Activated CD8-positive, alpha-beta T cell treated with anti-CD3 and anti-CD28 coated beads for 36 hours (primary cell): ENCODE measurements at regions not wholly inside any gene's neighbourhood (a gene's known extent, or its start where the extent isn't known, plus 50 kb on each side); places are given as distances from the start of the nearest gene placed in this dataset.

Source experiments
- ATAC-seq: fragments of 200-7000 bp; cut with Tn5 transposase; one replicate; pipeline ENCODE4 v1.10.0; 2021; ENCODE audit warnings: mild to moderate bottlenecking, moderate library complexity
- CTCF ChIA-PET: fragments of 350-600 bp; sonication (Branson Sonifier 250); formaldehyde crosslinking; loops from one replicate; lab custom pipeline; 2021; ENCODE audit warnings: antibody characterized with exemption; lab: Charles Lee
- POLR2A ChIA-PET: fragments of 350-600 bp; sonication (Branson Sonifier 250); formaldehyde crosslinking; loops from one replicate; lab custom pipeline; 2021; ENCODE audit warnings: antibody characterized with exemption; lab: Charles Lee
- DNase-seq: peaks from one replicate; pipeline ENCODE4 v3.0.0-alpha.2; 2020
- H3K27ac Mint-ChIP-seq: one replicate; pipeline ENCODE4 v1.8.0; 2021; ENCODE audit warnings: mild to moderate bottlenecking, mixed read lengths
- H3K27me3 Mint-ChIP-seq: one replicate; pipeline ENCODE4 v1.8.0; 2021; ENCODE audit warnings: mixed read lengths
- H3K36me3 Mint-ChIP-seq: one replicate; pipeline ENCODE4 v1.8.0; 2021; ENCODE audit warnings: low read depth, mixed read lengths
- H3K4me1 Mint-ChIP-seq: one replicate; pipeline ENCODE4 v1.8.0; 2021; ENCODE audit warnings: low read depth, mixed read lengths
- H3K4me3 Mint-ChIP-seq: one replicate; pipeline ENCODE4 v1.8.0; 2021; ENCODE audit warnings: mild to moderate bottlenecking, moderate library complexity, mixed read lengths
- H3K9me3 Mint-ChIP-seq: one replicate; pipeline ENCODE4 v1.8.0; 2021; ENCODE audit warnings: mixed read lengths
- intact Hi-C: fragments of 100-400 bp; cut with micrococcal nuclease; formaldehyde crosslinking; loops from one replicate; pipeline ENCODE4 v1.10.0; 2022
- TF ChIP-seq, protein P1 (sequence below): fragments of 200-600 bp; IDR thresholded peaks from one replicate; pipeline ENCODE4 v1.8.0; 2022; ENCODE audit warnings: antibody characterized with exemption, mild to moderate bottlenecking

DNA sequence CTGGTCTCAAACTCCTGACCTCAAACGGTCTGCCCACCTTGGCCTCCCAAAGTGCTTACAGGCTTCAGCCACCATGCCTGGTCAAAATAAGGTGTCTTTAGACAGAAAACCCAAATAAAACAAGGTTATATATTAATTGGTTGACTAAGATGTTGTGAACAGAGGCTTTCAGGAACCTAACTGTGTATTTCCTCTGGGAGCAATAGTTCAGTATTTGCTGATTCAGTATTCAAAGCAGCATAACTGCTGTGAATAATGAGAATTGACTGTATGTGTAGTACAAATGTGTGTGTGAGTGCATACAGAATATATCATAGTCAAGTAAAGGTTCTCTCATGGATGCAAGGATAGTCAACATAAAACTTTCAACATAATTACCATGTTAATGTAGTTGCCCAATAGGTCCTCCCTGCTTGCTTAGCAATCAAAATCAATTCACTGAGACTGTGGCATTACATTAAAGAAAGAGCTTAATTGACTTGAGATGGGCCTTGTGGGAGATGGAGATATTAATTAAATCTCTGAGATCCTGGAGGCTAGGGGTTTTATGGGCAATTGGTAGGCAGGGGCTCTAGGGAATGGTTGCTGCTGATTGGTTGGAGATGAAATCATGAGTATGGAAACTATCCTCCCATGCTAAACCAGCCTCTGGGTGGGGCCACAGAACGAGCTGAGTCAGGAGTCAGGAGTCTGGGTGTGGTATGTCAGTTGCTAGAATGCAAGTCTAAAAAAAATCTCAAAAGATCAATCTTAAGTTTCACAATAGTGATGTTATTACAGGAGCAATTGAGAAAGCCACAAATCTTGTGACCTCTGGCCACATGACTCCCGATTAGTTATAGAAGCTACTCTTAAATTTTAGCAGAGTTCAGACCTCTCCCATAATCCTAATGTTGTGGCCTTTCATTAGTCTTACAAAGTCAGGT is 162.7 kb downstream of the AKR1D1 start:
- no peak for DNase-seq
- intact Hi-C loops: no loop called here
- CTCF ChIA-PET: no interaction called here
- Mint-ChIP-seq H3K36me3 (no peaks in the 10 kb centered on the region), H3K27me3 (no peaks in the 10 kb centered on the region), H3K4me1 (no peaks in the 10 kb centered on the region), H3K27ac (no peak overlapping the region), H3K4me3 (no peak overlapping the region), H3K9me3 (no peaks in the 10 kb centered on the region)
- POLR2A ChIA-PET: interaction anchor here (0.5 kb wide), 1 partner anchor 484 kb away, joined by 4 read pairs; no protein-coding TSS in a partner anchor
- ATAC-seq: no peak
- TF ChIP-seq, protein P1, sequence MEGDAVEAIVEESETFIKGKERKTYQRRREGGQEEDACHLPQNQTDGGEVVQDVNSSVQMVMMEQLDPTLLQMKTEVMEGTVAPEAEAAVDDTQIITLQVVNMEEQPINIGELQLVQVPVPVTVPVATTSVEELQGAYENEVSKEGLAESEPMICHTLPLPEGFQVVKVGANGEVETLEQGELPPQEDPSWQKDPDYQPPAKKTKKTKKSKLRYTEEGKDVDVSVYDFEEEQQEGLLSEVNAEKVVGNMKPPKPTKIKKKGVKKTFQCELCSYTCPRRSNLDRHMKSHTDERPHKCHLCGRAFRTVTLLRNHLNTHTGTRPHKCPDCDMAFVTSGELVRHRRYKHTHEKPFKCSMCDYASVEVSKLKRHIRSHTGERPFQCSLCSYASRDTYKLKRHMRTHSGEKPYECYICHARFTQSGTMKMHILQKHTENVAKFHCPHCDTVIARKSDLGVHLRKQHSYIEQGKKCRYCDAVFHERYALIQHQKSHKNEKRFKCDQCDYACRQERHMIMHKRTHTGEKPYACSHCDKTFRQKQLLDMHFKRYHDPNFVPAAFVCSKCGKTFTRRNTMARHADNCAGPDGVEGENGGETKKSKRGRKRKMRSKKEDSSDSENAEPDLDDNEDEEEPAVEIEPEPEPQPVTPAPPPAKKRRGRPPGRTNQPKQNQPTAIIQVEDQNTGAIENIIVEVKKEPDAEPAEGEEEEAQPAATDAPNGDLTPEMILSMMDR: no peak

DNA sequence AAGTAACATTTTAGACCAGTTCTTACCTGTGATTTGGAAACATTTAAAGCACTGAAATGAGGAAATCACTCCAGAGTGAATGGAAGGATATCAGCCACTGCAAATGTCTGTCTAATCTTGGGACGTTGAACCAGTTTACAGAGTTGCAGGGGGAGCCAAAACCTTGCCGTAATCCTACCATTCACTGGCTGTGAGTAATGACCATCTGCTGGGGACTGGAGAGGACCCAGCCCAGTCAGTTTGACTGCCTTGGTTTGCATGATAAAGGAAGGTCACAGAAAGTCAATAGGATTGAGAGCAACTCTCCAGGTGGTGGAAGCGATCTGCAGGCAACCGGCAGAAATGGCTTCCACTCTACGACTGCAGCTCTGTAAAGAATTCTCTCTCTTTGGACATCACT is 167.2 kb downstream of the AKR1D1 start:
- Mint-ChIP-seq H3K9me3 (peaks cover 8% of the 10 kb centered on the region), H3K27ac (no peak overlapping the region), H3K36me3 (no peaks in the 10 kb centered on the region), H3K4me1 (no peaks in the 10 kb centered on the region), H3K27me3 (no peaks in the 10 kb centered on the region), H3K4me3 (no peak overlapping the region)
- ATAC-seq: no peak
- DNase-seq: no peak
- TF ChIP-seq, protein P1: no peak
- ChIA-PET POLR2A (no interaction called here), CTCF (interaction anchor here (1.6 kb wide), 1 partner anchor 82 kb away, joined by 4 read pairs; no protein-coding TSS in a partner anchor)
- intact Hi-C loops: no loop called here

DNA sequence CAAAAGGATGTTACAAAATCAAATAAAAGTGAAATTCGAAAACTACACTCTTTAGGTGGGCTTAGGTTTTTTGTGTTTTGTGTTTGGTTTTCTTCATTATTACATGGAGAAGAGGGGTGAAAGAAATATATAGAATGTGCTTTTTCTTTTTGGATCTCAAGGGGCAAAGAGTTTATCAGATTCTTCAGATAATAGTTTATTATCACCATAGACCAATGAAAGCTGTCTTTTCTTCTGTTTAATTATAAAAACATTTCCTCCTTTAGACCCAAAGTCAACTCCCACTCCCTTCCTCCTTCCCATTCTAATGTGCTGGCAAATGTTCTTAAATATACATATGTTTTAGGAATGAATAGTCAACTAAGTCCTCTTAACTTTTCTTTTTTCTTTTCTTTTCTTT is 167.6 kb downstream of the AKR1D1 start:
- DNase-seq: no peak
- TF ChIP-seq, protein P1: no peak
- intact Hi-C loops: no loop called here
- no peaks in the 10 kb centered on the region for H3K27me3 Mint-ChIP-seq
- no peaks in the 10 kb centered on the region for H3K36me3 Mint-ChIP-seq
- CTCF ChIA-PET: interaction anchor here (1.6 kb wide), 1 partner anchor 82 kb away, joined by 4 read pairs; no protein-coding TSS in a partner anchor
- H3K4me1 Mint-ChIP-seq: no peaks in the 10 kb centered on the region
- ATAC-seq: no peak
- no peak overlapping the region for H3K27ac Mint-ChIP-seq
- POLR2A ChIA-PET: no interaction called here
- H3K4me3 Mint-ChIP-seq: no peak overlapping the region
- H3K9me3 Mint-ChIP-seq: peaks cover 8% of the 10 kb centered on the region

DNA sequence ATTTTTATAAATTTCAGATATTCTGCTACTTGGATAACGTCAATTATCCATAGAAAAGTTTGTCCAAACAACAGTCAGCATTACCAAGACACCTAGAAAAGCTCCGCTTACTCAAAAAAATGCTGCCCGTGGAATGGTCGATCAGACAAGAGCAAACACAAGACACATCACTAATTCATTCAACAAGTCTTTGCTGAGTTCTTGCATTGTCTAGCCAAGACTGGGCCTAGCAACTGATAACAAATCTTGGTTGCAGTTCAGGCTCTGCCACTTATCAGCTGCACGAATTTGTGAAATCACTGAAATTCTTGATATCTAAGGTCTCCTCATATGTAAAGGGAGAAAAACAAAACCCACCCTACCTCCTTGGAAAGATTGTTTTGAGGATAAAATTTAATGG is 168.3 kb downstream of the AKR1D1 start:
- TF ChIP-seq, protein P1: no peak
- no peak for ATAC-seq

DNA sequence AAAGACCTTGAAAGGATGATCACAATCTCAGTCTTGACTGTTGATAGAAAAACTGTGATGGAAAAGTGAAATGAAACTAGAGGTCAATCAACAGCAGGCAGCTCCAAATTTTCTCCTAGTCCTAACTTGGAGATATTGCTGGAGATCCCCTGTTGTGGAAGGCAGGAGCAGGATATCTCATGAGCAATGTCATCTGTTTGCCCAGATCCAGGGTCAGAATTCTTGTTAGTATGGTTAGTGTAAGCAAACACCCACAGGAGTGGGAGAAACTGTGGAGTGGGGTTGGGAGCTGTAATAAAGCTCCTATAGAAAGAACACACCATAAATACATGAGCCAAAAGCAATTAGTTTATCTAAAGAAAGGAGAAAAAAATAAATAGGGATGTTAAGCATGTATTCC is 169.0 kb downstream of the AKR1D1 start:
- no peak for ATAC-seq
- CTCF ChIA-PET: no interaction called here

More for the DNA sequence above, 168.3 kb downstream of the AKR1D1 start:
- no peak overlapping the region for H3K4me3 Mint-ChIP-seq
- no peak overlapping the region for H3K27ac Mint-ChIP-seq
- H3K4me1 Mint-ChIP-seq: no peaks in the 10 kb centered on the region
- DNase-seq: no peak
- no peaks in the 10 kb centered on the region for H3K27me3 Mint-ChIP-seq
- CTCF ChIA-PET: interaction anchor here (1.6 kb wide), 1 partner anchor 83 kb away, joined by 4 read pairs; no protein-coding TSS in a partner anchor
- no peaks in the 10 kb centered on the region for H3K36me3 Mint-ChIP-seq
- POLR2A ChIA-PET: no interaction called here
- H3K9me3 Mint-ChIP-seq: peaks cover 8% of the 10 kb centered on the region
- intact Hi-C loops: no loop called here

More for the DNA sequence above, 169.0 kb downstream of the AKR1D1 start:
- no peaks in the 10 kb centered on the region for H3K4me1 Mint-ChIP-seq
- TF ChIP-seq, protein P1: no peak
- no peaks in the 10 kb centered on the region for H3K36me3 Mint-ChIP-seq
- no peak overlapping the region for H3K4me3 Mint-ChIP-seq
- no peaks in the 10 kb centered on the region for H3K27me3 Mint-ChIP-seq
- DNase-seq: no peak
- peaks cover 8% of the 10 kb centered on the region for H3K9me3 Mint-ChIP-seq
- intact Hi-C loops: no loop called here
- POLR2A ChIA-PET: no interaction called here
- no peak overlapping the region for H3K27ac Mint-ChIP-seq
